H1 (cell line): ENCODE measurements at regions not wholly inside any gene's neighbourhood (a gene's known extent, or its start where the extent isn't known, plus 50 kb on each side); places are given as distances from the start of the nearest gene placed in this dataset.

ENCODE experiments used
- EP300 ChIP-seq, 2 experiments: IDR thresholded peaks; 1 replicate in 1 of 2; 2 replicates in 1 of 2; pipeline ENCODE4 v1.6.1; 2011 to 2012; ENCODE audit warnings: low read depth in 2 of 2, low read length in 2 of 2, mild to moderate bottlenecking in 2 of 2, borderline replicate concordance in 1 of 2, inconsistent platforms in 1 of 2, moderate library complexity in 1 of 2
- EZH2 ChIP-seq: fragments of 200-600 bp; sonication (generic); IDR thresholded peaks from 2 replicates; pipeline ENCODE4 v1.7.1; 2012; ENCODE audit warnings: low read depth, mild to moderate bottlenecking, moderate library complexity, low read length, inconsistent platforms; ENCODE audit not compliant: severe bottlenecking
- YY1 ChIP-seq: IDR thresholded peaks from 2 replicates; pipeline ENCODE4 v1.6.1; 2011; ENCODE audit warnings: low read depth, mild to moderate bottlenecking, low read length

GRCh38 chr10:61084493-61084892, 140.5 kb upstream of the RHOBTB1 start (continued):
- TF ChIP-seq EP300 (IDR thresholded peaks at IDR 0.05; ENCODE audit: borderline replicate concordance in 1 of 2, low read depth in 2 of 2, low read length in 2 of 2) (no peak), YY1 (no peak), EZH2 (no peak)
